Liver (tissue), 8 donors: ENCODE measurements at regions not wholly inside any gene's neighbourhood (a gene's known extent, or its start where the extent isn't known, plus 50 kb on each side); places are given as distances from the start of the nearest gene placed in this dataset.

Experiments used
- DNase-seq: peaks from one replicate; pipeline ENCODE4 v3.0.0-alpha.2; 2017; ENCODE audit warnings: low spot score
- H3K27ac ChIP-seq, 2 donors: one replicate each; pipeline ENCODE4 v1.7.0; 2013; ENCODE audit warnings: inconsistent platforms in 2 of 2, low read length in 2 of 2, control low read depth in 1 of 2, low read depth in 1 of 2, mild to moderate bottlenecking in 1 of 2
- H3K27me3 ChIP-seq, 4 donors: one replicate each; pipeline versions ENCODE4 v1.6.1 to v1.7.0; 2013; ENCODE audit warnings: low read length in 3 of 4, inconsistent platforms in 1 of 4, mild to moderate bottlenecking in 1 of 4, moderate library complexity in 1 of 4; ENCODE audit not compliant: control insufficient read depth in 4 of 4, insufficient read depth in 4 of 4
- H3K36me3 ChIP-seq, 4 donors: one replicate each; pipeline versions ENCODE4 v1.6.1 to v1.7.0; 2013; ENCODE audit warnings: low read length in 3 of 4, mild to moderate bottlenecking in 3 of 4, low read depth in 1 of 4, moderate library complexity in 1 of 4; ENCODE audit not compliant: control insufficient read depth in 4 of 4, insufficient read depth in 3 of 4
- H3K4me1 ChIP-seq, 4 donors: one replicate each; pipeline versions ENCODE4 v1.6.1 to v1.7.0; 2013; ENCODE audit warnings: low read length in 3 of 4, mild to moderate bottlenecking in 3 of 4, moderate library complexity in 1 of 4; ENCODE audit not compliant: control insufficient read depth in 4 of 4, insufficient read depth in 4 of 4
- H3K4me3 ChIP-seq, 3 donors: one replicate each; pipeline versions ENCODE4 v1.6.1 to v1.7.0; 2013; ENCODE audit warnings: low read length in 3 of 3, control low read depth in 1 of 3, low read depth in 1 of 3, mild to moderate bottlenecking in 1 of 3
- H3K9ac ChIP-seq, 2 donors: one replicate each; pipeline ENCODE4 v1.7.0; 2013; ENCODE audit warnings: low read length in 2 of 2, mild to moderate bottlenecking in 2 of 2, moderate library complexity in 2 of 2, control low read depth in 1 of 2, low read depth in 1 of 2
- H3K9me3 ChIP-seq, 4 donors: one replicate each; pipeline versions ENCODE4 v1.6.1 to v1.7.0; 2013; ENCODE audit warnings: low read length in 3 of 4; ENCODE audit not compliant: control insufficient read depth in 4 of 4
- CTCF ChIP-seq: fragments of 150-350 bp; IDR thresholded peaks from 2 replicates; pipeline ENCODE4 v1.5.1; 2017; ENCODE audit warnings: improper control_type of control experiment, low read depth, low read length; ENCODE audit not compliant: missing input control
- FOXA2 ChIP-seq: IDR thresholded peaks from 2 replicates; pipeline ENCODE4 v1.6.1; 2016; ENCODE audit warnings: antibody characterized with exemption
- GABPA ChIP-seq, 2 donors: IDR thresholded peaks in 1 of 2; conservative IDR thresholded peaks in 1 of 2; 2 replicates each; pipeline ENCODE4 v1.6.1; 2016; ENCODE audit warnings: antibody characterized with exemption in 2 of 2, mild to moderate bottlenecking in 1 of 2, moderate library complexity in 1 of 2
- HNF4G ChIP-seq: IDR thresholded peaks from 2 replicates; pipeline ENCODE4 v1.6.1; 2016; ENCODE audit warnings: antibody characterized with exemption
- JUND ChIP-seq, 2 donors: IDR thresholded peaks; 2 replicates each; pipeline ENCODE4 v1.6.1; 2016; ENCODE audit warnings: antibody characterized with exemption in 2 of 2
- MAX ChIP-seq: IDR thresholded peaks from 2 replicates; pipeline ENCODE4 v1.6.1; 2016; ENCODE audit warnings: antibody characterized with exemption
- NR2F2 ChIP-seq: IDR thresholded peaks from 2 replicates; pipeline ENCODE4 v1.6.1; 2016; ENCODE audit warnings: antibody characterized with exemption
- RAD21 ChIP-seq, 2 donors: IDR thresholded peaks; 2 replicates each; pipeline ENCODE4 v1.6.1; 2016; ENCODE audit warnings: antibody characterized with exemption in 2 of 2, mild to moderate bottlenecking in 2 of 2
- RXRA ChIP-seq, 2 donors: IDR thresholded peaks; 2 replicates each; pipeline ENCODE4 v1.6.1; 2017 to 2018; ENCODE audit warnings: antibody characterized with exemption in 2 of 2, mild to moderate bottlenecking in 1 of 2
- WGBS: extraction: QIAGEN DNeasy Blood & Tissue Kit; methylation state at CpG from one replicate; pipeline ENCODE4 v1.1.7; 2013; 5-methylcytosine and 5-hydroxymethylcytosine counted together
- TF ChIP-seq, protein P1 (sequence below): IDR thresholded peaks from 2 replicates; pipeline ENCODE4 v1.6.1; 2016; ENCODE audit warnings: antibody characterized with exemption
- donor health status: healthy.
- donor health status: healthy.
- donor health status: healthy.
- donor health status: healthy.
- donor health status: healthy.

GRCh38 chr20:58002901-58003300 is 225.6 kb downstream of the ANKRD60 start (continued):
- no peak for TF ChIP-seq HNF4G
- TF ChIP-seq RAD21 (IDR thresholded peaks at IDR 0.05) = no peak
- TF ChIP-seq JUND (IDR thresholded peaks at IDR 0.05) = no peak

- DNase-seq = no peak
- Histone ChIP-seq H3K9me3 (no peaks in the 10 kb centered on the region), H3K36me3 (no peaks in the 10 kb centered on the region), H3K4me1 (no peaks in the 10 kb centered on the region), H3K27ac (no peak overlapping the region), H3K9ac (no peak overlapping the region), H3K4me3 (no peak overlapping the region), H3K27me3 (no peaks in the 10 kb centered on the region)
- 71% methylated on average over 3 of the region's 3 CpGs for WGBS
- TF ChIP-seq, protein P1, sequence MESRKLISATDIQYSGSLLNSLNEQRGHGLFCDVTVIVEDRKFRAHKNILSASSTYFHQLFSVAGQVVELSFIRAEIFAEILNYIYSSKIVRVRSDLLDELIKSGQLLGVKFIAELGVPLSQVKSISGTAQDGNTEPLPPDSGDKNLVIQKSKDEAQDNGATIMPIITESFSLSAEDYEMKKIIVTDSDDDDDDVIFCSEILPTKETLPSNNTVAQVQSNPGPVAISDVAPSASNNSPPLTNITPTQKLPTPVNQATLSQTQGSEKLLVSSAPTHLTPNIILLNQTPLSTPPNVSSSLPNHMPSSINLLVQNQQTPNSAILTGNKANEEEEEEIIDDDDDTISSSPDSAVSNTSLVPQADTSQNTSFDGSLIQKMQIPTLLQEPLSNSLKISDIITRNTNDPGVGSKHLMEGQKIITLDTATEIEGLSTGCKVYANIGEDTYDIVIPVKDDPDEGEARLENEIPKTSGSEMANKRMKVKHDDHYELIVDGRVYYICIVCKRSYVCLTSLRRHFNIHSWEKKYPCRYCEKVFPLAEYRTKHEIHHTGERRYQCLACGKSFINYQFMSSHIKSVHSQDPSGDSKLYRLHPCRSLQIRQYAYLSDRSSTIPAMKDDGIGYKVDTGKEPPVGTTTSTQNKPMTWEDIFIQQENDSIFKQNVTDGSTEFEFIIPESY = no peak
These were observed 226.5 kb downstream of the ANKRD60 start for GRCh38 chr20:58001946-58002345.

DNA sequence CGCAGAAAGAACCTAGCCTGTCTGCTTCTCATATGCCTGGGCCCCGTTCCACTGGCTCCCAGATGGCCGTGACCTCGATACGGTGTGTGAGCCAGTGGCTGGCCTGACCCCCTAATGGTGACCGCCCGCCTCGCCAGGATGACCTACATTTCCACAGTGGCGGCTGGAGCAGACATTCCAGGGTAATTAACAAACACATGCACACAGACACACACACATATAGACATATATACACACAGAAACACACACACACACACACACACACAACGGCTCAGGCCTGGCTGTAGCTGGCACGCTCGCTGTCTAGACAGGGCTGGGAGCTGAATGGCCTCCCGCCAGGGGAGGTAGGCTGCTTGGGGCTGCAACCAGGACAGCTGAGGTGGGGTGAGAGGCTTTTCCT is 227.1 kb downstream of the ANKRD60 start:
- no peak for DNase-seq
- Histone ChIP-seq H3K9ac (no peak overlapping the region), H3K36me3 (no peaks in the 10 kb centered on the region), H3K4me1 (no peaks in the 10 kb centered on the region), H3K27me3 (no peaks in the 10 kb centered on the region), H3K4me3 (no peak overlapping the region), H3K9me3 (no peaks in the 10 kb centered on the region), H3K27ac (no peak overlapping the region)
- 68% methylated on average over 13 of the region's 13 CpGs for WGBS
- TF ChIP-seq RXRA (IDR thresholded peaks at IDR 0.05) (peak in 1 of 2 donors; percentile 9), RAD21 (IDR thresholded peaks at IDR 0.05) (peak in 1 of 2 donors; percentile 7), CTCF (no peak), NR2F2 (peak; percentile 47)

- no peak overlapping the region for H3K27ac ChIP-seq
These were observed 227.6 kb downstream of the ANKRD60 start for GRCh38 chr20:58000861-58001260.

More at GRCh38 chr20:58000861-58001260, 227.6 kb downstream of the ANKRD60 start:
- H3K9me3 ChIP-seq = no peaks in the 10 kb centered on the region
- H3K4me1 ChIP-seq = no peaks in the 10 kb centered on the region
- H3K36me3 ChIP-seq = no peaks in the 10 kb centered on the region
- TF ChIP-seq GABPA (IDR thresholded peaks at IDR 0.05 in 1 of 2, conservative IDR thresholded peaks at IDR 0.05 in 1 of 2) (no peak), FOXA2 (no peak), MAX (no peak), RAD21 (IDR thresholded peaks at IDR 0.05) (no peak)
- TF ChIP-seq, protein P1 = no peak
- no peak overlapping the region for H3K4me3 ChIP-seq
- H3K27me3 ChIP-seq = no peaks in the 10 kb centered on the region
- H3K9ac ChIP-seq = no peak overlapping the region
- DNase-seq = no peak
- WGBS = 69% methylated on average over 2 of the region's 2 CpGs
